Osteocyte (in vitro differentiated cells): ENCODE measurements at regions not wholly inside any gene's neighbourhood (a gene's known extent, or its start where the extent isn't known, plus 50 kb on each side); places are given as distances from the start of the nearest gene placed in this dataset.
A peak's percentile ranks its signal among the peaks of the same experiment; 100 is the strongest.

ENCODE experiments used
- DNase-seq: peaks from one replicate; pipeline ENCODE4 v3.0.0; 2021; ENCODE audit warnings: mixed read lengths; ENCODE audit not compliant: unreplicated experiment; ENCODE audit errors: extremely low spot score
- H3K27ac Mint-ChIP-seq: one replicate; pipeline ENCODE4 v1.8.0; 2021; ENCODE audit warnings: mild to moderate bottlenecking, mixed read lengths; ENCODE audit not compliant: unreplicated experiment
- H3K27me3 Mint-ChIP-seq: one replicate; pipeline ENCODE4 v1.8.0; 2021; ENCODE audit warnings: mixed read lengths; ENCODE audit not compliant: unreplicated experiment
- H3K36me3 Mint-ChIP-seq: one replicate; pipeline ENCODE4 v1.8.0; 2021; ENCODE audit warnings: mixed read lengths; ENCODE audit not compliant: unreplicated experiment
- H3K4me1 Mint-ChIP-seq: one replicate; pipeline ENCODE4 v1.8.0; 2021; ENCODE audit warnings: mixed read lengths; ENCODE audit not compliant: unreplicated experiment
- H3K4me3 Mint-ChIP-seq: one replicate; pipeline ENCODE4 v1.8.0; 2021; ENCODE audit warnings: mild to moderate bottlenecking, moderate library complexity, mixed read lengths; ENCODE audit not compliant: unreplicated experiment
- H3K9me3 Mint-ChIP-seq: one replicate; pipeline ENCODE4 v1.8.0; 2021; ENCODE audit warnings: mixed read lengths; ENCODE audit not compliant: unreplicated experiment
- CTCF ChIP-seq: fragments of 200-600 bp; sonication (generic); IDR thresholded peaks from 2 replicates; pipeline ENCODE4 v1.5.0; 2021; ENCODE audit warnings: antibody characterized with exemption, mild to moderate bottlenecking, moderate library complexity

- TF ChIP-seq CTCF = no peak
- no peak for DNase-seq
- Mint-ChIP-seq H3K27me3 (no peaks in the 10 kb centered on the region), H3K36me3 (no peaks in the 10 kb centered on the region), H3K27ac (no peak overlapping the region), H3K4me1 (peaks cover 25% of the 10 kb centered on the region), H3K9me3 (peaks cover 5% of the 10 kb centered on the region), H3K4me3 (no peak overlapping the region)
Measured at GRCh38 chr9:78892769-78893168, 595.8 kb downstream of the PSAT1 start.

- peaks cover 5% of the 10 kb centered on the region for H3K9me3 Mint-ChIP-seq
- no peak for DNase-seq
- no peaks in the 10 kb centered on the region for H3K27me3 Mint-ChIP-seq
- no peaks in the 10 kb centered on the region for H3K36me3 Mint-ChIP-seq
- peaks cover 27% of the 10 kb centered on the region for H3K4me1 Mint-ChIP-seq
- TF ChIP-seq CTCF = no peak
- H3K27ac Mint-ChIP-seq = peak overlapping the region; percentile 24
- no peak overlapping the region for H3K4me3 Mint-ChIP-seq
Measured at GRCh38 chr9:78893774-78894401, 597.0 kb downstream of the PSAT1 start.

- H3K9me3 Mint-ChIP-seq = peaks cover 2% of the 10 kb centered on the region
- no peaks in the 10 kb centered on the region for H3K36me3 Mint-ChIP-seq
- H3K4me1 Mint-ChIP-seq = peaks cover 29% of the 10 kb centered on the region
- DNase-seq = no peak
- H3K27me3 Mint-ChIP-seq = no peaks in the 10 kb centered on the region
- TF ChIP-seq CTCF = no peak
- H3K27ac Mint-ChIP-seq = no peak overlapping the region
- no peak overlapping the region for H3K4me3 Mint-ChIP-seq
Measured at GRCh38 chr9:78896479-78896878, 599.6 kb downstream of the PSAT1 start.

GRCh38 chr9:78898234-78898633 is 601.3 kb downstream of the PSAT1 start:
- peaks cover 41% of the 10 kb centered on the region for H3K4me1 Mint-ChIP-seq
- H3K27me3 Mint-ChIP-seq = no peaks in the 10 kb centered on the region
- no peak overlapping the region for H3K4me3 Mint-ChIP-seq
- H3K27ac Mint-ChIP-seq = no peak overlapping the region
- no peaks in the 10 kb centered on the region for H3K9me3 Mint-ChIP-seq
- H3K36me3 Mint-ChIP-seq = no peaks in the 10 kb centered on the region
- no peak for DNase-seq
- no peak for TF ChIP-seq CTCF

GRCh38 chr9:78899006-78899405 is 602.1 kb downstream of the PSAT1 start:
- no peaks in the 10 kb centered on the region for H3K27me3 Mint-ChIP-seq
- TF ChIP-seq CTCF = no peak
- H3K4me3 Mint-ChIP-seq = no peak overlapping the region
- H3K36me3 Mint-ChIP-seq = no peaks in the 10 kb centered on the region
- no peaks in the 10 kb centered on the region for H3K9me3 Mint-ChIP-seq
- no peak for DNase-seq
- H3K4me1 Mint-ChIP-seq = peaks cover 35% of the 10 kb centered on the region
- H3K27ac Mint-ChIP-seq = no peak overlapping the region
